Mesodermal cell (in vitro differentiated cells): ENCODE measurements at regions not wholly inside any gene's neighbourhood (a gene's known extent, or its start where the extent isn't known, plus 50 kb on each side); places are given as distances from the start of the nearest gene placed in this dataset.
"Not testable (repeated sequence)": the region's sequence is repeated elsewhere in the genome, so short reads cannot be mapped to it uniquely, and the experiment has no call there.

Source experiments
- H3K27ac ChIP-seq: 2 replicates; pipeline ENCODE4 v1.7.0; 2013; ENCODE audit warnings: mild to moderate bottlenecking, low read depth, low read length, moderate library complexity; ENCODE audit not compliant: severe bottlenecking
- H3K36me3 ChIP-seq: 2 replicates; pipeline ENCODE4 v1.7.1; 2013; ENCODE audit warnings: mild to moderate bottlenecking, low read length, moderate library complexity; ENCODE audit not compliant: control insufficient read depth, insufficient read depth
- H3K4me1 ChIP-seq: one replicate; pipeline ENCODE4 v1.7.1; 2013; ENCODE audit warnings: mild to moderate bottlenecking, low read length; ENCODE audit not compliant: insufficient read depth, control insufficient read depth, poor library complexity, severe bottlenecking
- H3K4me3 ChIP-seq: 2 replicates; pipeline ENCODE4 v1.7.0; 2013; ENCODE audit warnings: low read length, control low read depth, mild to moderate bottlenecking; ENCODE audit not compliant: insufficient read depth, poor library complexity, severe bottlenecking; ENCODE audit errors: extremely low read depth
- H3K9me3 ChIP-seq: 2 replicates; pipeline ENCODE4 v1.7.1; 2013; ENCODE audit warnings: mild to moderate bottlenecking, low read length, moderate library complexity; ENCODE audit not compliant: control insufficient read depth
- WGBS, 2 experiments: methylation state at CpG; one replicate each; pipeline ENCODE4 v1.1.5; 2013; ENCODE audit warnings: missing lambda C conversion rate in 2 of 2; ENCODE audit not compliant: insufficient coverage in 2 of 2; 5-methylcytosine and 5-hydroxymethylcytosine counted together

- Histone ChIP-seq H3K9me3 (no peaks in the 10 kb centered on the region), H3K36me3 (no peaks in the 10 kb centered on the region), H3K4me3 (no peak overlapping the region), H3K4me1 (no peaks in the 10 kb centered on the region), H3K27ac (no peak overlapping the region)
- WGBS, 2 experiments: 90 to 93% methylated on average over 2 of the region's 2 CpGs
Observed at GRCh38 chr14:22370084-22370847, 218.8 kb downstream of the DAD1 start.

GRCh38 chr14:22358726-22359125, 230.3 kb downstream of the DAD1 start:
- Histone ChIP-seq H3K4me1 (no peaks in the 10 kb centered on the region), H3K36me3 (no peaks in the 10 kb centered on the region), H3K4me3 (no peak overlapping the region), H3K27ac (no peak overlapping the region), H3K9me3 (no peaks in the 10 kb centered on the region)

- not testable (repeated sequence) for H3K4me3 ChIP-seq, H3K27ac ChIP-seq, H3K4me1 ChIP-seq, H3K36me3 ChIP-seq
- peaks cover 11% of the 10 kb centered on the region for H3K9me3 ChIP-seq
- WGBS, 2 experiments: 75 to 87% methylated on average over 3 to 4 of the region's 4 CpGs
Observed at GRCh38 chr14:22349281-22349680, 239.7 kb downstream of the DAD1 start.

GRCh38 chr14:22344673-22345072, 244.4 kb downstream of the DAD1 start:
- peaks cover 25% of the 10 kb centered on the region for H3K9me3 ChIP-seq
- WGBS, 2 experiments: 71% methylated on average over 1 of the region's 3 CpGs; no CpG with 5 or more reads in 1 of the 2 experiments
- no peaks in the 10 kb centered on the region for H3K36me3 ChIP-seq
- H3K4me3 ChIP-seq: no peak overlapping the region
- no peaks in the 10 kb centered on the region for H3K4me1 ChIP-seq
- no peak overlapping the region for H3K27ac ChIP-seq

GRCh38 chr14:22344209-22344608, 244.8 kb downstream of the DAD1 start:
- peaks cover 25% of the 10 kb centered on the region for H3K9me3 ChIP-seq
- not testable (repeated sequence) for H3K4me3 ChIP-seq, H3K36me3 ChIP-seq, H3K4me1 ChIP-seq, H3K27ac ChIP-seq
- 81 to 83% methylated on average over 2 to 4 of the region's 4 CpGs for WGBS, 2 experiments

- no peaks in the 10 kb centered on the region for H3K4me1 ChIP-seq
- WGBS, 2 experiments: 100% methylated on average over 1 of the region's 3 CpGs; no CpG with 5 or more reads in 1 of the 2 experiments
- H3K27ac ChIP-seq: no peak overlapping the region
- no peaks in the 10 kb centered on the region for H3K36me3 ChIP-seq
- no peak overlapping the region for H3K4me3 ChIP-seq
- peaks cover 25% of the 10 kb centered on the region for H3K9me3 ChIP-seq
Observed at GRCh38 chr14:22341049-22341448, 248.0 kb downstream of the DAD1 start.

GRCh38 chr14:22338917-22339715, 249.9 kb downstream of the DAD1 start:
- Histone ChIP-seq H3K4me1 (peaks cover 7% of the 10 kb centered on the region), H3K9me3 (peaks cover 13% of the 10 kb centered on the region), H3K4me3 (no peak overlapping the region), H3K36me3 (no peaks in the 10 kb centered on the region), H3K27ac (no peak overlapping the region)
- WGBS, 2 experiments: 88 to 90% methylated on average over 7 of the region's 8 CpGs

GRCh38 chr14:22338381-22338780, 250.6 kb downstream of the DAD1 start:
- Histone ChIP-seq H3K9me3 (peaks cover 5% of the 10 kb centered on the region), H3K36me3 (no peaks in the 10 kb centered on the region), H3K4me3 (no peak overlapping the region), H3K4me1 (peaks cover 12% of the 10 kb centered on the region), H3K27ac (no peak overlapping the region)
- WGBS, 2 experiments: 88 to 100% methylated on average over 3 of the region's 5 CpGs

- Histone ChIP-seq H3K36me3 (no peaks in the 10 kb centered on the region), H3K4me1 (peaks cover 17% of the 10 kb centered on the region), H3K9me3 (peaks cover under 1% of the 10 kb centered on the region), H3K4me3 (no peak overlapping the region), H3K27ac (no peak overlapping the region)
- WGBS, 2 experiments: 89 to 97% methylated on average over 1 to 3 of the region's 3 CpGs
Observed at GRCh38 chr14:22337938-22338337, 251.1 kb downstream of the DAD1 start.

- WGBS, 2 experiments: no CpG with 5 or more reads among the region's 1 CpG
- peaks cover 18% of the 10 kb centered on the region for H3K4me1 ChIP-seq
- H3K36me3 ChIP-seq: no peaks in the 10 kb centered on the region
- no peak overlapping the region for H3K27ac ChIP-seq
- H3K9me3 ChIP-seq: no peaks in the 10 kb centered on the region
- no peak overlapping the region for H3K4me3 ChIP-seq
Observed at GRCh38 chr14:22337521-22337920, 251.5 kb downstream of the DAD1 start.

GRCh38 chr14:22336031-22336430, 253.0 kb downstream of the DAD1 start:
- no peak overlapping the region for H3K4me3 ChIP-seq
- no peak overlapping the region for H3K27ac ChIP-seq
- H3K4me1 ChIP-seq: peaks cover 18% of the 10 kb centered on the region
- peaks cover 5% of the 10 kb centered on the region for H3K9me3 ChIP-seq
- H3K36me3 ChIP-seq: no peaks in the 10 kb centered on the region
- WGBS, 2 experiments: 95 to 96% methylated on average over 4 of the region's 6 CpGs
